AG09309 (cell line): ENCODE measurements at regions not wholly inside any gene's neighbourhood (a gene's known extent, or its start where the extent isn't known, plus 50 kb on each side); places are given as distances from the start of the nearest gene placed in this dataset.

ENCODE experiments used
- DNase-seq: peaks from one replicate; pipeline ENCODE4 v3.0.0-alpha.2; 2010; ENCODE audit warnings: low read depth
- H3K4me3 ChIP-seq: 2 replicates; pipeline ENCODE4 v1.5.1; 2011; ENCODE audit warnings: mild to moderate bottlenecking, low read depth, low read length, moderate library complexity; ENCODE audit not compliant: control insufficient read depth
- CTCF ChIP-seq: IDR thresholded peaks from 2 replicates; pipeline ENCODE4 v1.5.1; 2011; ENCODE audit warnings: mild to moderate bottlenecking, low read depth, low read length, inconsistent platforms; ENCODE audit not compliant: insufficient read depth, control insufficient read depth; ENCODE audit errors: missing control alignments

GRCh38 chr20:1758765-1759164, 101.2 kb upstream of the SIRPG start:
- DNase-seq, result no peak
- no peak for TF ChIP-seq CTCF
- no peak overlapping the region for H3K4me3 ChIP-seq

DNA sequence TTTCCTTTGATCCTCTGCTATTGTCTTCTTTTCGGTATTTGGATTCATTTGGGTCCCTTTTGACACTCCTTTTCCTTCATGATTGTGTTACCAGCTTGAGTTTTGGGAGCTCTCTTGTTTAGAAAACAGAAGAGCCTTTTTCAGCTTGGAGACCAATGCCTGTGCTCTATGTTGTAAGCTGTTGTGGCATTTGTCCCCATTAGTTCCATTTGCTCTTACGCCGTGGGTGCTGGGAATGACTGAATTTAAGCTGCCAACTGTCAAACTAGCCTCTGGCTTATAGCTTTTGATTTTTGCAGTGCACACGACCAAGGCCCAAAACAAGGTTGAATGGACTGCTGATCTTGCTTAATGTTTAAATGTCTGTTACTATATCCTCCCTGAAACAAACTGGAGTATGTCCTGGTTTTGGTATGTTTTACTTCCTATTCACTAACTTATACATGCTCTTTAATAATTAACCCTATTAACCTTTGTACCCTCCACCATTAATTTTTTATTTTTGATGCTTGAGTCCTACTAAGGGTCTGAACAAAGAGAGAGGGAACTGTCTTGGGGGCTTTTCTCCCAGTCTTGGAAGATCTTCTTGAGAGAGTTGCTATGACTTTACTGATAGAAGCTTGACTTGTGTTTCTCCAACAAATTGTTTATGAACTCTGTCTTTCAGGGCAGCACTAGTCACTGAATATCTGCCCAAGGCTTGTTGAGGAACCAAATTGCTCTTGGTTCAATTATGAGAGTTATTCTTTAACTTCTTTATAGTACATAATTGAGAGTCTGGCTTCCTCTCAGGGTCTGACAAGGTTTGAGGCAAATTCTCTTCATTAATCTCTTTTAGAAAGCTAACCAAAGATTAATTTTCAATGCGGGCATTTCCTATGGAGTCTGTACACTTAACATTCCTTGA, 100.3 kb upstream of the SIRPG start:
- no peak overlapping the region for H3K4me3 ChIP-seq

DNA sequence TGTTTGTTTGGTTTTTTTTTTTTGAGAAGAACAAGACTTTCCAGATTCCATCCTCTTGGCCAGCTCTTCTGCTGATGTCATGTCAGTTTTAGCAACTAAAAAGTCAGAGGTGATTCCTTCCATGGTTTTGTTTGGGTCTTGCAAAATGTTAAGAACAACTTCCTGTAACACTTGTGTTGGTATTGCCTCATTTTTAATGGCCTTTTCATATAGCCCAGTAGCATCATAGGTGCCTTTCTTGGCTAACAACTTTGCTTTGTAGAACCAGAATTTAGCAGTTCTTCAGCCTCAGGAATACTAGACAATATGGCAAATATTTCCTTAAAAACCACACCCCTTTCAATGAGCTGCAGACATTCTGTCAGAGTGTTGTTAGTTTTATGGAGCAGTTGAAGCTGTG, 99.5 kb upstream of the SIRPG start:
- no peak overlapping the region for H3K4me3 ChIP-seq

More for the DNA sequence above, 100.3 kb upstream of the SIRPG start:
- no peak for TF ChIP-seq CTCF
- no peak for DNase-seq

GRCh38 chr20:1754749-1755148, 97.2 kb upstream of the SIRPG start:
- TF ChIP-seq CTCF, result no peak
- no peak overlapping the region for H3K4me3 ChIP-seq
- DNase-seq, result no peak

More for the DNA sequence above, 99.5 kb upstream of the SIRPG start:
- DNase-seq, result no peak
- no peak for TF ChIP-seq CTCF

- DNase-seq, result no peak
- H3K4me3 ChIP-seq, result no peak overlapping the region
- no peak for TF ChIP-seq CTCF
Observed at GRCh38 chr20:1754306-1754705, 96.7 kb upstream of the SIRPG start.

- no peak overlapping the region for H3K4me3 ChIP-seq
- no peak for DNase-seq
- TF ChIP-seq CTCF, result no peak
Observed at GRCh38 chr20:1752045-1752444, 94.5 kb upstream of the SIRPG start.
